ENCODE measurements at regions not wholly inside any gene's neighbourhood (a gene's known extent, or its start where the extent isn't known, plus 50 kb on each side); places are given as distances from the start of the nearest gene placed in this dataset.

DNA sequence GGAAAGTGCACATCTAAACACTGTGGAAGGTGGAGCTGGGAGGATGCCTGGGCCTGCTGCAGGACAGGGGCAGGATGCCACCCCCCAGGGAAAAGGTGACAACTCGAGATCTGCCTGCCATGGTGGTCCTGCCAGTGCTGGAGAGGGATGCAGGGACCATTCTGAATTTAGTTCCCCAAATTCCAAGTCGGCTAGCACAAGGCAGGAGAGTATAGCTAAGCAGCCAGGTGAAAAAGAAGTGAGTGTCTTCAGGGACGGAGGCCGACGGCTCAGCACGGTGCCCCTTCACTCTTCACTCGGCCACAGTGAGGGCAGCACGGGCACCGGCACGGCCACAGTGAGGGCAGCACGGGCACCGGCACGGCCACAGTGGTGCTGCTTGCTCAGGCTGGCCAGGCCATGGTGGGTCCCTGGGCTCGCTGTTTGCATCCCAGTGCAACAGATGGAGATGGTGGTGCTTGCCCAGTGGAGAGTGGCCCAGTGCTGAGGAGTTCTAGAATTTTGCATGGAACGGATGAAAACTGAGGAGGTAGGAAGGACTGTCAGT is 161.3 kb upstream of the SHH start:
- H3K4me2 ChIP-seq (replicated peaks; ENCODE audit: low read depth, low read length, poor library complexity, severe bottlenecking), result no peak overlapping the region
- no peak overlapping the region for H3K27ac Mint-ChIP-seq
- no peaks in the 10 kb centered on the region for H3K79me2 ChIP-seq (ENCODE audit: control insufficient read depth, insufficient read depth, low read length)
- ChIA-PET CTCF (no interaction called here), POLR2A (no interaction called here)
- no peaks in the 10 kb centered on the region for H3K9me3 ChIP-seq (ENCODE audit: control extremely low read depth in 1 of 3, control insufficient read depth in 2 of 3, insufficient read depth in 1 of 3, low read length in 2 of 3)
- H3K27ac ChIP-seq (ENCODE audit: low read length in 2 of 2), result no peak overlapping the region
- H3K27me3 Mint-ChIP-seq, result peaks cover 6% of the 10 kb centered on the region
- no peak overlapping the region for H3K9ac ChIP-seq (ENCODE audit: low read length)
- no peak overlapping the region for H3K4me3 Mint-ChIP-seq
- no peak for TF ChIP-seq EZH2 (IDR thresholded peaks at IDR 0.05; ENCODE audit: borderline replicate concordance, insufficient read depth, low read depth, low read length, poor library complexity, severe bottlenecking)
- TF ChIP-seq, protein P1, sequence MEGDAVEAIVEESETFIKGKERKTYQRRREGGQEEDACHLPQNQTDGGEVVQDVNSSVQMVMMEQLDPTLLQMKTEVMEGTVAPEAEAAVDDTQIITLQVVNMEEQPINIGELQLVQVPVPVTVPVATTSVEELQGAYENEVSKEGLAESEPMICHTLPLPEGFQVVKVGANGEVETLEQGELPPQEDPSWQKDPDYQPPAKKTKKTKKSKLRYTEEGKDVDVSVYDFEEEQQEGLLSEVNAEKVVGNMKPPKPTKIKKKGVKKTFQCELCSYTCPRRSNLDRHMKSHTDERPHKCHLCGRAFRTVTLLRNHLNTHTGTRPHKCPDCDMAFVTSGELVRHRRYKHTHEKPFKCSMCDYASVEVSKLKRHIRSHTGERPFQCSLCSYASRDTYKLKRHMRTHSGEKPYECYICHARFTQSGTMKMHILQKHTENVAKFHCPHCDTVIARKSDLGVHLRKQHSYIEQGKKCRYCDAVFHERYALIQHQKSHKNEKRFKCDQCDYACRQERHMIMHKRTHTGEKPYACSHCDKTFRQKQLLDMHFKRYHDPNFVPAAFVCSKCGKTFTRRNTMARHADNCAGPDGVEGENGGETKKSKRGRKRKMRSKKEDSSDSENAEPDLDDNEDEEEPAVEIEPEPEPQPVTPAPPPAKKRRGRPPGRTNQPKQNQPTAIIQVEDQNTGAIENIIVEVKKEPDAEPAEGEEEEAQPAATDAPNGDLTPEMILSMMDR (IDR thresholded peaks at IDR 0.05), result no peak
- no peaks in the 10 kb centered on the region for H3K27me3 ChIP-seq (replicated peaks in 1 of 4; ENCODE audit: control extremely low read depth in 1 of 4, control insufficient read depth in 3 of 4, insufficient read depth in 4 of 4, low read length in 3 of 4)
- intact Hi-C loops (cut with micrococcal nuclease), result no loop called here
- no peaks in the 10 kb centered on the region for H3K9me3 Mint-ChIP-seq (ENCODE audit: insufficient read depth)
- DNase-seq (no peak), ATAC-seq (ENCODE audit: low read depth) (no peak)
- H4K20me1 ChIP-seq (ENCODE audit: control insufficient read depth, insufficient read depth, low read length, poor library complexity, severe bottlenecking), result no peaks in the 10 kb centered on the region
- no peaks in the 10 kb centered on the region for H3K4me1 ChIP-seq (ENCODE audit: control insufficient read depth in 2 of 2, insufficient read depth in 2 of 2, low read length in 2 of 2)
- WGBS (ENCODE audit: insufficient coverage), result 94% methylated on average over 15 of the region's 15 CpGs
- H3K36me3 ChIP-seq (replicated peaks in 1 of 2; ENCODE audit: control extremely low read depth in 1 of 2, control insufficient read depth in 1 of 2, extremely low read depth in 1 of 2, insufficient read depth in 2 of 2, low read length in 1 of 2), result no peaks in the 10 kb centered on the region
- no peak overlapping the region for H3K4me3 ChIP-seq (ENCODE audit: control extremely low read depth in 1 of 5, extremely low read depth in 1 of 5, insufficient read depth in 1 of 5, low read depth in 2 of 5, low read length in 4 of 5)
- H2AFZ ChIP-seq (ENCODE audit: insufficient read depth, low read depth, low read length, poor library complexity, severe bottlenecking), result no peak overlapping the region
- no peaks in the 10 kb centered on the region for H3K4me1 Mint-ChIP-seq

DNA sequence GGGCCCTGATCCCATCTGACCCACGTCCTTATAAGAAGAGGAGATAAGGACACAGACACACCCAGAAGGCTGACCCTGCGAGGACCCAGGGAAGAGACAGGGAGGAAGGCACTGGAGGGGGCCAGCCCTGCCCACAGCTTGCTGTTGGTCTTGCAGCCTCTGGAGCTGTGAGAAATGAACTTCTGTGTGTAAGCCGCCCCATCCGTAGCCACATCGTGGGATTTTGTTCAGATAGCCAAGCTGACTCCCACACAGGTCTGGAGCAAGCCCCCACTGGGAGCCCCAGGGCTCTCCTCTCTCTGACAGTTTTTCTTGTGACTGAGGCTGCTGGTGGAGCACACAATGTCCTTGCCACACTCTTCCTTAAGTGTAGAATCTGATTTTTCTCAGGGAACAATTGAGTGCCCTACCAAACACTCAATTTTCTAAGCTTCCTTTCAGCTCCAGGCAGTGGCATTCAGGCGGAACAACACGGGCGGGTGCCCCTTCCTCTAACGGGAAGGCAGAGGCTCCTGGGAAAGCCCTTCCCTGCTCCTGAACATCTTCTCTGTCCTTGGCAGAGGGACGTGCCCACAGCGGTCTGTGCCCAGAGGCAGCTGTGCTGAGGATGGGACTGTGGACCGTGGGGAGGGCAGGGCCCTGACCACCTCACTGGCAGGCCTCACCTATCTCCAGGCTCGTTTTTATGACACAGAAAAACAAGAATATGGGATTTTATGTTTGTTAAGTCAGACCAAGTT is 160.6 kb upstream of the SHH start:
- Histone ChIP-seq H3K36me3 (replicated peaks in 1 of 2; ENCODE audit: control extremely low read depth in 1 of 2, control insufficient read depth in 1 of 2, extremely low read depth in 1 of 2, insufficient read depth in 2 of 2, low read length in 1 of 2) (no peaks in the 10 kb centered on the region), H3K9me3 (ENCODE audit: control extremely low read depth in 1 of 3, control insufficient read depth in 2 of 3, insufficient read depth in 1 of 3, low read length in 2 of 3) (no peaks in the 10 kb centered on the region), H2AFZ (ENCODE audit: insufficient read depth, low read depth, low read length, poor library complexity, severe bottlenecking) (no peak overlapping the region), H4K20me1 (ENCODE audit: control insufficient read depth, insufficient read depth, low read length, poor library complexity, severe bottlenecking) (no peaks in the 10 kb centered on the region), H3K79me2 (ENCODE audit: control insufficient read depth, insufficient read depth, low read length) (no peaks in the 10 kb centered on the region), H3K4me2 (replicated peaks; ENCODE audit: low read depth, low read length, poor library complexity, severe bottlenecking) (no peak overlapping the region), H3K27me3 (replicated peaks in 1 of 4; ENCODE audit: control extremely low read depth in 1 of 4, control insufficient read depth in 3 of 4, insufficient read depth in 4 of 4, low read length in 3 of 4) (no peaks in the 10 kb centered on the region), H3K4me1 (ENCODE audit: control insufficient read depth in 2 of 2, insufficient read depth in 2 of 2, low read length in 2 of 2) (no peaks in the 10 kb centered on the region), H3K9ac (ENCODE audit: low read length) (no peak overlapping the region), H3K27ac (ENCODE audit: low read length in 2 of 2) (no peak overlapping the region), H3K4me3 (ENCODE audit: control extremely low read depth in 1 of 5, extremely low read depth in 1 of 5, insufficient read depth in 1 of 5, low read depth in 2 of 5, low read length in 4 of 5) (no peak overlapping the region)
- Mint-ChIP-seq H3K27me3 (peaks cover 6% of the 10 kb centered on the region), H3K4me3 (no peak overlapping the region), H3K9me3 (ENCODE audit: insufficient read depth) (no peaks in the 10 kb centered on the region), H3K27ac (no peak overlapping the region), H3K4me1 (no peaks in the 10 kb centered on the region)
- intact Hi-C loops (cut with micrococcal nuclease), result no loop called here
- ChIA-PET POLR2A (no interaction called here), CTCF (no interaction called here)
- TF ChIP-seq EZH2 (IDR thresholded peaks at IDR 0.05; ENCODE audit: borderline replicate concordance, insufficient read depth, low read depth, low read length, poor library complexity, severe bottlenecking), result no peak
- TF ChIP-seq, protein P1 (IDR thresholded peaks at IDR 0.05), result no peak
- no peak for DNase-seq
- 91% methylated on average over 11 of the region's 13 CpGs for WGBS (ENCODE audit: insufficient coverage)
- no peak for ATAC-seq (ENCODE audit: low read depth)

All from B cell (primary cell).